NB4 (cell line): ENCODE measurements at regions not wholly inside any gene's neighbourhood (a gene's known extent, or its start where the extent isn't known, plus 50 kb on each side); places are given as distances from the start of the nearest gene placed in this dataset.

ENCODE experiments used
- MYC ChIP-seq: IDR thresholded peaks from 2 replicates; pipeline ENCODE4 v1.6.1; 2011; ENCODE audit warnings: low read depth, low read length
- POLR2A ChIP-seq: IDR thresholded peaks from 2 replicates; pipeline ENCODE4 v1.6.1; 2011; ENCODE audit warnings: mild to moderate bottlenecking; ENCODE audit not compliant: insufficient read length; ENCODE audit errors: extremely low read depth
- TF ChIP-seq, protein P1 (sequence below): IDR thresholded peaks from one replicate; pipeline ENCODE4 v1.5.1; 2012; ENCODE audit warnings: low read depth, low read length
- TF ChIP-seq, protein P2 (sequence below): IDR thresholded peaks from 2 replicates; pipeline ENCODE4 v1.6.1; 2011; ENCODE audit warnings: low read depth, low read length

- TF ChIP-seq, protein P1, sequence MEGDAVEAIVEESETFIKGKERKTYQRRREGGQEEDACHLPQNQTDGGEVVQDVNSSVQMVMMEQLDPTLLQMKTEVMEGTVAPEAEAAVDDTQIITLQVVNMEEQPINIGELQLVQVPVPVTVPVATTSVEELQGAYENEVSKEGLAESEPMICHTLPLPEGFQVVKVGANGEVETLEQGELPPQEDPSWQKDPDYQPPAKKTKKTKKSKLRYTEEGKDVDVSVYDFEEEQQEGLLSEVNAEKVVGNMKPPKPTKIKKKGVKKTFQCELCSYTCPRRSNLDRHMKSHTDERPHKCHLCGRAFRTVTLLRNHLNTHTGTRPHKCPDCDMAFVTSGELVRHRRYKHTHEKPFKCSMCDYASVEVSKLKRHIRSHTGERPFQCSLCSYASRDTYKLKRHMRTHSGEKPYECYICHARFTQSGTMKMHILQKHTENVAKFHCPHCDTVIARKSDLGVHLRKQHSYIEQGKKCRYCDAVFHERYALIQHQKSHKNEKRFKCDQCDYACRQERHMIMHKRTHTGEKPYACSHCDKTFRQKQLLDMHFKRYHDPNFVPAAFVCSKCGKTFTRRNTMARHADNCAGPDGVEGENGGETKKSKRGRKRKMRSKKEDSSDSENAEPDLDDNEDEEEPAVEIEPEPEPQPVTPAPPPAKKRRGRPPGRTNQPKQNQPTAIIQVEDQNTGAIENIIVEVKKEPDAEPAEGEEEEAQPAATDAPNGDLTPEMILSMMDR = no peak
- TF ChIP-seq POLR2A = no peak
- no peak for TF ChIP-seq MYC
- TF ChIP-seq, protein P2, sequence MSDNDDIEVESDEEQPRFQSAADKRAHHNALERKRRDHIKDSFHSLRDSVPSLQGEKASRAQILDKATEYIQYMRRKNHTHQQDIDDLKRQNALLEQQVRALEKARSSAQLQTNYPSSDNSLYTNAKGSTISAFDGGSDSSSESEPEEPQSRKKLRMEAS = no peak
Measured at GRCh38 chr5:82679660-82680059, 397.5 kb downstream of the TMEM167A start.
